ENCODE measurements at regions not wholly inside any gene's neighbourhood (a gene's known extent, or its start where the extent isn't known, plus 50 kb on each side); places are given as distances from the start of the nearest gene placed in this dataset.
"Not testable (repeated sequence)": the region's sequence is repeated elsewhere in the genome, so short reads cannot be mapped to it uniquely, and the experiment has no call there.

GRCh38 chr4:151522866-151523519, 114.0 kb downstream of the FHIP1A start:
- no peaks in the 10 kb centered on the region for H3K27me3 ChIP-seq
- intact Hi-C loops (cut with DNase I; ENCODE audit: low total_unique reads): no loop called here
- H3K36me3 ChIP-seq: no peaks in the 10 kb centered on the region
- no peak for DNase-seq
- H3K9me3 ChIP-seq: no peaks in the 10 kb centered on the region
- H3K27ac ChIP-seq: no peak overlapping the region
- no peak overlapping the region for H3K4me3 ChIP-seq
- TF ChIP-seq POLR2A (IDR thresholded peaks at IDR 0.05) (no peak), CTCF (IDR thresholded peaks at IDR 0.05) (no peak)
- peaks cover 0 to 3% of the 10 kb centered on the region in 2 donors for H3K4me1 ChIP-seq

DNA sequence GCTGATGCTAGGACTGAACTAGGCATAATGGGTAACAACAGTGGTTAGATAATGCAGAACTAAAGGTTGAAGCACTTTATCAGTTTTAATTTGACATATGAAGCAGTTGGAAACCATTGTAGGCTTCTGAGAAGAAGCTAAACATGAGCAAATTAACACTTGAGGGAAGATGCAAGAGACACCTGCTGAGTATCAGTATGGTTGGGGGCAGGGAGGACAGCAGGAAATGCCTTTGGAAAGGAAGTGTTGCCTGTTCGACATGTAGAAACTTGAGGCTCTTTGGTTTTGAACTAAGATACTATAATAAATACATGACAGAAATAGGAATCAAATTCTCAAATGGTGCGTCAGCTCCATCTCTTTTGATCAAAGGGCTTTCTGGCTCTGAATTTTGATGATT, 115.6 kb downstream of the FHIP1A start:
- TF ChIP-seq CTCF (IDR thresholded peaks at IDR 0.05): no peak
- TF ChIP-seq POLR2A (IDR thresholded peaks at IDR 0.05): no peak
- Histone ChIP-seq H3K4me3 (no peak overlapping the region), H3K27me3 (no peaks in the 10 kb centered on the region), H3K4me1 (peaks cover 0 to 3% of the 10 kb centered on the region in 2 donors), H3K36me3 (no peaks in the 10 kb centered on the region), H3K9me3 (no peaks in the 10 kb centered on the region), H3K27ac (no peak overlapping the region)
- no peak for DNase-seq
- intact Hi-C loops (cut with DNase I; ENCODE audit: low total_unique reads): no loop called here

DNA sequence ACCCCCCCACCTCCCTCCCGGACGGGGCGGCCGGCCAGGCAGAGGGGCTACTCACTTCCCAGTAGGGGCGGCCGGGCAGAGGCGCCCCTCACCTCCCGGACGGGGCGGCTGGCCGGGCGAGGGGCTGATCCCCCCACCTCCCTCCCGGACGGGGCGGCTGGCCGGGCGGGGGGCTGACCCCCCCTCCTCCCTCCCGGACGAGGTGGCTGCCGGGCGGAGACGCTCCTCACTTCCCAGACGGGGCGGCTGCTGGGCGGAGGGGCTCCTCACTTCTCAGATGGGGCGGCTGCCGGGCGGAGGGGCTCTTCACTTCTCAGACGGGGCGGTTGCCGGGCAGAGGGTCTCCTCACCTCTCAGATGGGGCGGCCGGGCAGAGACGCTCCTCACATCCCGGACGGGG, 117.5 kb downstream of the FHIP1A start:
- H3K27ac ChIP-seq; intact Hi-C loops (cut with DNase I; ENCODE audit: low total_unique reads); H3K36me3 ChIP-seq; H3K4me3 ChIP-seq; DNase-seq; H3K27me3 ChIP-seq; H3K4me1 ChIP-seq; H3K9me3 ChIP-seq: not testable (repeated sequence)

DNA sequence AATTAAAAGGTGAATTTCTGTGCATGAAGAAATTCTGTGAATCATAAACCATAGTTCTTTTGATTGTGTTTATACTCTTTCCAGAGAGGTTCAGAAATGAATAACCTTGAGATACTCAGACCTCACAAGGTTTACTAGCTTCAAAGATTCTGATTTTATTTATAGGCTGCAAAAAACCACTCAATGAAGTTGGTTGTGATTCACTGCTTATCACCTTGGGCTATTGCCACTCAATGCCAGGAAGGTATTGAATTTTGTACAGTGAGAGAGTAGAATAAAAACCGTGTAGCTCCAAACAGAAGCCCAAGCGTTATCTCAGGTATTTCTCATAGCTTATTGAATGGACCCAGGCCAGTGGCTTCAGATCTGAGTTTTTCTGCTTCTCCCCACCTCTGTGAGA, 118.7 kb downstream of the FHIP1A start:
- H3K36me3 ChIP-seq: no peaks in the 10 kb centered on the region
- H3K4me1 ChIP-seq: no peaks in the 10 kb centered on the region
- DNase-seq: no peak
- no peak for TF ChIP-seq CTCF (IDR thresholded peaks at IDR 0.05)
- no peak for TF ChIP-seq POLR2A (IDR thresholded peaks at IDR 0.05)
- H3K27me3 ChIP-seq: no peaks in the 10 kb centered on the region
- intact Hi-C loops (cut with DNase I; ENCODE audit: low total_unique reads): no loop called here
- H3K27ac ChIP-seq: no peak overlapping the region
- no peaks in the 10 kb centered on the region for H3K9me3 ChIP-seq
- H3K4me3 ChIP-seq: no peak overlapping the region

- intact Hi-C loops (cut with DNase I; ENCODE audit: low total_unique reads): no loop called here
- no peak for TF ChIP-seq CTCF (IDR thresholded peaks at IDR 0.05)
- no peak for TF ChIP-seq POLR2A (IDR thresholded peaks at IDR 0.05)
- H3K36me3 ChIP-seq: no peaks in the 10 kb centered on the region
These were observed 120.2 kb downstream of the FHIP1A start for GRCh38 chr4:151529187-151529586.

GRCh38 chr4:151530230-151530629, 121.3 kb downstream of the FHIP1A start:
- Histone ChIP-seq H3K4me1 (no peaks in the 10 kb centered on the region), H3K27ac (no peak overlapping the region), H3K4me3 (no peak overlapping the region), H3K36me3 (no peaks in the 10 kb centered on the region), H3K9me3 (no peaks in the 10 kb centered on the region), H3K27me3 (no peaks in the 10 kb centered on the region)
- TF ChIP-seq POLR2A (IDR thresholded peaks at IDR 0.05): no peak
- no peak for TF ChIP-seq CTCF (IDR thresholded peaks at IDR 0.05)
- DNase-seq: no peak
- intact Hi-C loops (cut with DNase I; ENCODE audit: low total_unique reads): no loop called here

More at GRCh38 chr4:151529187-151529586, 120.2 kb downstream of the FHIP1A start:
- Histone ChIP-seq H3K27ac (no peak overlapping the region), H3K4me3 (no peak overlapping the region), H3K9me3 (no peaks in the 10 kb centered on the region), H3K4me1 (no peaks in the 10 kb centered on the region), H3K27me3 (no peaks in the 10 kb centered on the region)
- no peak for DNase-seq
